Gastroesophageal sphincter (tissue), 3 donors: ENCODE measurements at regions not wholly inside any gene's neighbourhood (a gene's known extent, or its start where the extent isn't known, plus 50 kb on each side); places are given as distances from the start of the nearest gene placed in this dataset.

Source experiments
- CTCF ChIP-seq, 4 experiments: fragments of 200-600 bp in 2 of 4; fragments of 450-650 bp in 2 of 4; sonication (generic) in 1 of 4; IDR thresholded peaks; one replicate each; pipeline ENCODE4 v1.5.1; 2017 to 2019; ENCODE audit warnings: antibody characterized with exemption in 4 of 4, mild to moderate bottlenecking in 2 of 4, moderate library complexity in 2 of 4
- POLR2A ChIP-seq, 2 donors: fragments of 450-650 bp; IDR thresholded peaks; one replicate each; pipeline ENCODE4 v1.6.1; 2017; ENCODE audit warnings: antibody characterized with exemption in 2 of 2, mild to moderate bottlenecking in 2 of 2, moderate library complexity in 1 of 2

DNA sequence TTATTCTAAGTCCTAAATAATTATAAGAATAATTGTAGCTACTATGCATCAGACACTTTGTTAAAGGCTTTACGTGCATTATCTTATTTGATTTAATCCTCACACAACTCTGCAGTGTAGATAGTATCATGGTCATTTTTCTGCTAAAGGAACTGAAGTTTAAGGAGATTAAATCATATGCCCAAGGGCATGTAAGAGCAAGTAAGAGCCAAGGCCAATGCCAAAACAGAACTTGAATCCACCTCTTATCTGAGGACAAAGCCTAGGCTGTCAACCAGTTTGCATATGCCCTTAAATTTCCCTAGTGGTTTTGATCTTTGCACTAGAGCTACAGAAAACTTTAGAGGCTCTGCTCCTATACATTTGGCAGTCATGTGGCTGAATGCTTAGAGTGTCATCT, 65.6 kb upstream of the OR5AK2 start:
- no peak for TF ChIP-seq CTCF (IDR thresholded peaks at IDR 0.05)
- no peak for TF ChIP-seq POLR2A (IDR thresholded peaks at IDR 0.05)
